GM12873 (cell line): ENCODE measurements at regions not wholly inside any gene's neighbourhood (a gene's known extent, or its start where the extent isn't known, plus 50 kb on each side); places are given as distances from the start of the nearest gene placed in this dataset.

Source experiments
- CTCF ChIP-seq: IDR thresholded peaks from 2 replicates; pipeline ENCODE4 v1.5.1; 2012; ENCODE audit warnings: low read depth, mild to moderate bottlenecking, moderate library complexity, low read length, control low read depth; ENCODE audit not compliant: insufficient read depth; ENCODE audit errors: missing control alignments

GRCh38 chr2:128552141-128552805, 233.6 kb upstream of the HS6ST1 start:
- no peak for TF ChIP-seq CTCF

- TF ChIP-seq CTCF = no peak
Measured at GRCh38 chr2:128552806-128553551, 234.3 kb upstream of the HS6ST1 start.

- TF ChIP-seq CTCF = no peak
Measured at GRCh38 chr2:128554151-128554769, 235.6 kb upstream of the HS6ST1 start.

GRCh38 chr2:128555433-128555832, 236.8 kb upstream of the HS6ST1 start:
- TF ChIP-seq CTCF = no peak

- no peak for TF ChIP-seq CTCF
Measured at GRCh38 chr2:128556089-128556488, 237.4 kb upstream of the HS6ST1 start.

- TF ChIP-seq CTCF = no peak
Measured at GRCh38 chr2:128556633-128557032, 238.0 kb upstream of the HS6ST1 start.

- TF ChIP-seq CTCF = no peak
Measured at GRCh38 chr2:128557069-128557468, 238.4 kb upstream of the HS6ST1 start.
